Adrenal gland (tissue), 9 donors: ENCODE measurements at regions not wholly inside any gene's neighbourhood (a gene's known extent, or its start where the extent isn't known, plus 50 kb on each side); places are given as distances from the start of the nearest gene placed in this dataset.

Source experiments
- DNase-seq, 7 donors: peaks; one replicate each; pipeline ENCODE4 v3.0.0-alpha.2; 2019 to 2020
- H3K27ac ChIP-seq, 5 donors: fragments of 200-600 bp; sonication (generic) in 4 of 5; 1 replicate in 3 of 5; 2 replicates in 2 of 5; pipeline versions ENCODE4 v1.5.1 to v1.8.0; 2016 to 2020; ENCODE audit warnings: mild to moderate bottlenecking in 1 of 5
- H3K27me3 ChIP-seq: fragments of 200-600 bp; 2 replicates; pipeline ENCODE4 v1.8.0; 2021
- H3K36me3 ChIP-seq, 2 donors: fragments of 200-600 bp; replicated peaks in 1 of 2; 1 replicate in 1 of 2; 2 replicates in 1 of 2; pipeline versions ENCODE4 v1.5.1 to v1.8.0; 2018 to 2022
- H3K4me1 ChIP-seq, 2 donors: fragments of 200-600 bp; replicated peaks in 1 of 2; 1 replicate in 1 of 2; 2 replicates in 1 of 2; pipeline versions ENCODE4 v1.5.1 to v1.8.0; 2018 to 2021
- H3K4me3 ChIP-seq, 4 donors: fragments of 200-600 bp; sonication (generic) in 3 of 4; one replicate each; pipeline ENCODE4 v1.5.1; 2016 to 2018
- H3K9me3 ChIP-seq, 3 donors: fragments of 200-600 bp; sonication (generic) in 1 of 3; replicated peaks in 1 of 3; 1 replicate in 2 of 3; 2 replicates in 1 of 3; pipeline versions ENCODE4 v1.5.1 to v1.8.0; 2016 to 2021
- POLR2A ChIP-seq, 2 donors: fragments of 450-650 bp; IDR thresholded peaks; one replicate each; pipeline ENCODE4 v1.6.1; 2017; ENCODE audit warnings: antibody characterized with exemption in 2 of 2, mild to moderate bottlenecking in 2 of 2, moderate library complexity in 1 of 2
- WGBS, 4 donors: extraction: QIAGEN DNeasy Blood & Tissue Kit in 2 of 4; methylation state at CpG; one replicate each; pipeline versions ENCODE4 v1.1.5 to v1.1.7; 2013 to 2017; 5-methylcytosine and 5-hydroxymethylcytosine counted together
- intact Hi-C, 2 donors: fragments of 100-400 bp; cut with DNase I; formaldehyde crosslinking; loops; one replicate each; pipeline versions ENCODE4 v1.14.1 to v1.15.0; 2022 to 2023
- TF ChIP-seq, protein P1 (sequence below), 6 experiments: fragments of 450-650 bp in 4 of 6; fragments of 200-600 bp in 2 of 6; sonication (generic) in 1 of 6; IDR thresholded peaks; 1 replicate in 5 of 6; 2 replicates in 1 of 6; pipeline versions ENCODE4 v1.5.1 to v1.8.0; 2016 to 2021; ENCODE audit warnings: antibody characterized with exemption in 6 of 6, mild to moderate bottlenecking in 2 of 6, moderate library complexity in 1 of 6
- donor health status: healthy with polysubstance abuse.
- donor health status: Bipolar disorder and iron deficiency.
- donor health status: DM: yes; HTN: yes; CAD: no.
- donor health status: DM: no; HTN: no; CAD: no.
- donor health status: DM: no; HTN: no; CAD: no.

DNA sequence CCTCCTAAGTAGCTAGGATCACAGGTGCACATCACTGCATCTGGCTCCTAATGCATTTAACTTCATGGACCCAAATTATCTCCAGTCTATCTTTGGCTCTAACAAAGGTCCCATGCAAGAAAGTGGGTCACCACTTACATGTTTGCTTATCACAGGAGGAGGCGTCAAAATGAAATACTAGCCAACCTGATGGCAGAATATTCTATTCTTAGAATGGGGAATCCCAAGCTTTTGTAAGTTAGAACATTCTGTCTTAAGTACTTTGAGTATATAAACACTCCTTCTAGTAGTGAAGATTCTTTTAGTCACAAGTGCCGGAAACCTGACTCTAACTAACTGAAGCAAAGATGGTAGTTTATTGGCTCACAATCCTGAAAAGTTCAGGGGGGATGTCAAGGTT, 72.0 kb upstream of the ADAMTS9 start:
- no peak overlapping the region for H3K4me3 ChIP-seq
- no peak overlapping the region for H3K27ac ChIP-seq
- intact Hi-C loops, result no loop called here
- TF ChIP-seq, protein P1, sequence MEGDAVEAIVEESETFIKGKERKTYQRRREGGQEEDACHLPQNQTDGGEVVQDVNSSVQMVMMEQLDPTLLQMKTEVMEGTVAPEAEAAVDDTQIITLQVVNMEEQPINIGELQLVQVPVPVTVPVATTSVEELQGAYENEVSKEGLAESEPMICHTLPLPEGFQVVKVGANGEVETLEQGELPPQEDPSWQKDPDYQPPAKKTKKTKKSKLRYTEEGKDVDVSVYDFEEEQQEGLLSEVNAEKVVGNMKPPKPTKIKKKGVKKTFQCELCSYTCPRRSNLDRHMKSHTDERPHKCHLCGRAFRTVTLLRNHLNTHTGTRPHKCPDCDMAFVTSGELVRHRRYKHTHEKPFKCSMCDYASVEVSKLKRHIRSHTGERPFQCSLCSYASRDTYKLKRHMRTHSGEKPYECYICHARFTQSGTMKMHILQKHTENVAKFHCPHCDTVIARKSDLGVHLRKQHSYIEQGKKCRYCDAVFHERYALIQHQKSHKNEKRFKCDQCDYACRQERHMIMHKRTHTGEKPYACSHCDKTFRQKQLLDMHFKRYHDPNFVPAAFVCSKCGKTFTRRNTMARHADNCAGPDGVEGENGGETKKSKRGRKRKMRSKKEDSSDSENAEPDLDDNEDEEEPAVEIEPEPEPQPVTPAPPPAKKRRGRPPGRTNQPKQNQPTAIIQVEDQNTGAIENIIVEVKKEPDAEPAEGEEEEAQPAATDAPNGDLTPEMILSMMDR (IDR thresholded peaks at IDR 0.05), result no peak
- no peak for TF ChIP-seq POLR2A (IDR thresholded peaks at IDR 0.05)
- H3K4me1 ChIP-seq, result no peaks in the 10 kb centered on the region
- WGBS, 4 donors, result 83 to 93% (median 88%) methylated on average over 2 of the region's 2 CpGs
- H3K9me3 ChIP-seq, result no peaks in the 10 kb centered on the region
- H3K27me3 ChIP-seq, result no peaks in the 10 kb centered on the region
- H3K36me3 ChIP-seq, result no peaks in the 10 kb centered on the region
- DNase-seq, result no peak

GRCh38 chr3:64756398-64756986, 68.7 kb upstream of the ADAMTS9 start:
- no peak for DNase-seq
- Histone ChIP-seq H3K4me3 (no peak overlapping the region), H3K36me3 (no peaks in the 10 kb centered on the region), H3K27me3 (no peaks in the 10 kb centered on the region), H3K4me1 (no peaks in the 10 kb centered on the region), H3K9me3 (no peaks in the 10 kb centered on the region), H3K27ac (no peak overlapping the region)
- 91 to 98% (median 94%) methylated on average over 2 of the region's 2 CpGs for WGBS, 4 donors
- intact Hi-C loops, result no loop called here
- TF ChIP-seq, protein P1 (IDR thresholded peaks at IDR 0.05), result no peak
- TF ChIP-seq POLR2A (IDR thresholded peaks at IDR 0.05), result no peak

DNA sequence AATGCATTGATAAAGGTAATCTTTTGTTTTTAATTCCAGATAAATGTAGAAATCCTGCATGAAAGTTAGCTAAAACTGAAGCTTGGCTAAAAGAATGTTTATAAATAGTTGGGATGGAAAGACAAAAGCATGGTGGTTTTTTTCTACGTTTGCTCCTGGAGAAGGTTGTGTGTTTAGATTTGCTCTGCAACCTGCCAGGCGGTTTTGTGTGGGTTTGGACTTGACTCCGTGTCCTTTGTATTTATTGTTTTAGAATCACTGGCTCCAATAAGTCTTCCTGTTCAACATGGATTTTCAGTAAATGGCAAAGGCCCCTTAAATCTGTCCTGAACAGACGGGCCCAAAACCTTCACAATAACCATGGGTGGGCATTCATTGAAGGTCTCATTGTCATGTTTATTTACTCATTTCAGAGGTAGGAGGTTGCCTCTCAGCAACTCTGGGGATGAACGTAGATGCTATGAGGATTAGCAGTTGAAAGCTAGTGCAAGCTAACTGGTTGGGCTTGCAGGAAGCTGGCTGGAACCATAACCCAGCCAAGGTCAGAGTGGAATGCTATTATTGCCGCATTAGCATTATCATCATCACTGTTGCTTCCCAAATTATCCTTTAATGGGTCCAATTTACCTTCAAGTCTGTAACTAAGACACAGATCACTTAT, 60.6 kb upstream of the ADAMTS9 start:
- Histone ChIP-seq H3K36me3 (no peaks in the 10 kb centered on the region), H3K27ac (no peak overlapping the region), H3K4me1 (peaks cover 0 to 8% of the 10 kb centered on the region in 2 donors), H3K27me3 (no peaks in the 10 kb centered on the region), H3K4me3 (no peak overlapping the region), H3K9me3 (no peaks in the 10 kb centered on the region)
- intact Hi-C loops, result no loop called here
- TF ChIP-seq POLR2A (IDR thresholded peaks at IDR 0.05), result no peak
- TF ChIP-seq, protein P1 (IDR thresholded peaks at IDR 0.05), result no peak
- 70 to 87% (median 72%) methylated on average over 6 of the region's 6 CpGs for WGBS, 4 donors
- no peak for DNase-seq

DNA sequence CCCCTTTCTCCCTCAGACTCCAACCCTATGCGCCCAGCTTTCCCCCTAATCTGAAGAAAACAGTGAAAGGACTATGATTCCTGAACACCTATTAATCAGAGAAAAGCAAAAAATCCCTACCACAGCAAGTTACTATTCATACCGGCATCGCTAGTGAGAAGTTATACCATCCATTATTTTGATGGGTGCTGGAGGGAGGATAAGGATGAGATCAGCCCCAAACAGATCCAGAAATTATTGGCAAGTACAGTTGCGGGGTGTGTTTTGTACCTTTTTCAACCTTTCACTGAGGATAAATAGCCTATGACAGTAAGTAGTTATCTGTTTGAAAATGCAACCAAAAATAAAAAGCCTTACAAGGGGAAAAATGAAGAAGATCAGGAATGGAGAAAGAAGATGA, 59.9 kb upstream of the ADAMTS9 start:
- 68 to 83% (median 77%) methylated on average over 4 of the region's 4 CpGs for WGBS, 4 donors
- H3K9me3 ChIP-seq, result no peaks in the 10 kb centered on the region
- no peak for DNase-seq
- H3K36me3 ChIP-seq, result no peaks in the 10 kb centered on the region
- H3K27ac ChIP-seq, result no peak overlapping the region
- intact Hi-C loops, result no loop called here
- H3K27me3 ChIP-seq, result no peaks in the 10 kb centered on the region
- H3K4me1 ChIP-seq, result peaks cover 0 to 8% of the 10 kb centered on the region in 2 donors
- TF ChIP-seq POLR2A (IDR thresholded peaks at IDR 0.05), result no peak
- TF ChIP-seq, protein P1 (IDR thresholded peaks at IDR 0.05), result no peak
- H3K4me3 ChIP-seq, result no peak overlapping the region
